C4-2B (cell line): ENCODE measurements at regions not wholly inside any gene's neighbourhood (a gene's known extent, or its start where the extent isn't known, plus 50 kb on each side); places are given as distances from the start of the nearest gene placed in this dataset.
"Not testable (repeated sequence)": the region's sequence is repeated elsewhere in the genome, so short reads cannot be mapped to it uniquely, and the experiment has no call there.

Experiments
- H3K27ac ChIP-seq: fragments of 450-650 bp; 2 replicates; pipeline ENCODE4 v1.5.1; 2017
- ZFX ChIP-seq: fragments of 450-650 bp; IDR thresholded peaks from 2 replicates; pipeline ENCODE4 v1.6.1; 2017
- TF ChIP-seq, protein P1 (sequence below): fragments of 450-650 bp; conservative IDR thresholded peaks from 2 replicates; pipeline ENCODE4 v1.5.1; 2017; ENCODE audit warnings: mild to moderate bottlenecking

DNA sequence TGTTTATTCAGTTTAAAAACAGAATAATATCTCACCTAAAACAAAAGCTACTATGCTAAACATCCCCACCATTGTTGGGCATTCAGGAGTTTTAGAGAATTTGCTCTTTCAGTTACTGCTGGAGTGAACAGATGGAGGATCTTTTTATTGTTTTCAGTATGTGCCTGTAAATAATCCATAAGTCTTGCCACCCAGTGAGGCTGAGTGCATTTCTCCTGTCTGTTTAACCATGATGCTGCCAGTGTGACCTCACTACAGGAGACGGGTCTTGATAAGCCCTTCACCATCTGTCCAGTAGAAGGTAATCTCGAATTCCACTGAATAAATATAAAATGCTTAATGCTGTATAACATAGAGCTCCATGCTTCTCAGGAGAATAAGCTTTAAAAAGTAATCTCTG lies 430.9 kb downstream of the POM121L12 start:
- no peak overlapping the region for H3K27ac ChIP-seq
- no peak for TF ChIP-seq ZFX
- TF ChIP-seq, protein P1, sequence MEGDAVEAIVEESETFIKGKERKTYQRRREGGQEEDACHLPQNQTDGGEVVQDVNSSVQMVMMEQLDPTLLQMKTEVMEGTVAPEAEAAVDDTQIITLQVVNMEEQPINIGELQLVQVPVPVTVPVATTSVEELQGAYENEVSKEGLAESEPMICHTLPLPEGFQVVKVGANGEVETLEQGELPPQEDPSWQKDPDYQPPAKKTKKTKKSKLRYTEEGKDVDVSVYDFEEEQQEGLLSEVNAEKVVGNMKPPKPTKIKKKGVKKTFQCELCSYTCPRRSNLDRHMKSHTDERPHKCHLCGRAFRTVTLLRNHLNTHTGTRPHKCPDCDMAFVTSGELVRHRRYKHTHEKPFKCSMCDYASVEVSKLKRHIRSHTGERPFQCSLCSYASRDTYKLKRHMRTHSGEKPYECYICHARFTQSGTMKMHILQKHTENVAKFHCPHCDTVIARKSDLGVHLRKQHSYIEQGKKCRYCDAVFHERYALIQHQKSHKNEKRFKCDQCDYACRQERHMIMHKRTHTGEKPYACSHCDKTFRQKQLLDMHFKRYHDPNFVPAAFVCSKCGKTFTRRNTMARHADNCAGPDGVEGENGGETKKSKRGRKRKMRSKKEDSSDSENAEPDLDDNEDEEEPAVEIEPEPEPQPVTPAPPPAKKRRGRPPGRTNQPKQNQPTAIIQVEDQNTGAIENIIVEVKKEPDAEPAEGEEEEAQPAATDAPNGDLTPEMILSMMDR, result no peak

DNA sequence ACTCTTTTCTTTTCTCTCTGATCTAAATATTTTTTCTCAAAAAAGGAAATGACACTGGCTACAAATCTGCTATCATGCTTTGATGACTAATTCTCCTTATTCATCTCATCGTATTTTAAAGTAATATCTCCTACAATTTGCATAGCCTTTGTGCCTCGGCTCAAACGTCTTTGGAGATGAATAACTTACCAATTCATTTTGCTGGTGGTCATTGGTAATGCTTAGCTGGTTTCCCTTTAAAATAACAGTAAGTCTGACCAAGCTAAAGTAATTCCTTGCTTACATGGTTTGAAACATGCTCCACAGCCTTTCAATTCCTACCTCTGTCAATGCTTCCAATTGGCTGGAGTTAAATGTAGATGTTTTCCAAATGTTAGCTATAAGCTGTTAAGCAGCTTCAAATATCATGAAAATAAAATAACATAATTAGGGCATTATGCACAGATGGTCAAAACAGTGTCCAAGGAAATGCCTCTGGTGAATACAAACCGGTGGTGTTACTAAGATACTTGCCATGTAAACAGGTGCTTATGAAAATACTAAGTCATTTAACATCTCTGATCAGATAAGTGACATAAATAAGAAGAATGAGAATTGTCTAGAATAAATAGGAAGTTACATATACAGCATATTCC lies 435.0 kb downstream of the POM121L12 start:
- TF ChIP-seq, protein P1, result no peak
- TF ChIP-seq ZFX, result no peak
- no peak overlapping the region for H3K27ac ChIP-seq

GRCh38 chr7:53473371-53473770 lies 437.9 kb downstream of the POM121L12 start:
- TF ChIP-seq ZFX, result no peak
- TF ChIP-seq, protein P1, result no peak
- H3K27ac ChIP-seq, result no peak overlapping the region

- TF ChIP-seq ZFX, result no peak
- TF ChIP-seq, protein P1, result no peak
- no peak overlapping the region for H3K27ac ChIP-seq
These were observed 440.3 kb downstream of the POM121L12 start for GRCh38 chr7:53475776-53476175.

DNA sequence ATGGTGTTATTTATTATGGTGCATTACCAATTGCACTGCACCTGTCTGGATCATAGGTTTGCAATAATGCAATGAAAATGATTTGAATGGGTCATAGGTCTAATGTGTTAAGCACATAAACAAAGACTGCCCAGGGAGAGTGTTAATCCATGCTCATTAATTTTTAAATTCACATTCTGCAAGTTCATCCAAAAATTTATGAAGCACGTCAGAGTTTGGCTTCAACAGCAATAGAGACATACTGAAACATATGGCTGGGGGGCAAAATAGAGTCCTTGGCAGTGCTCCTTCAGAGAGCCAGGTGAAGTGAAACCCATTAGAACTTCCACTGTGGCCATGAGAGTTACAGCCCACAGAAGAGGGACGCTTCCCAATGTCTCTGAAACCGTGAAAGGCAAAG lies 441.1 kb downstream of the POM121L12 start:
- TF ChIP-seq, protein P1, result no peak
- TF ChIP-seq ZFX, result no peak
- no peak overlapping the region for H3K27ac ChIP-seq

DNA sequence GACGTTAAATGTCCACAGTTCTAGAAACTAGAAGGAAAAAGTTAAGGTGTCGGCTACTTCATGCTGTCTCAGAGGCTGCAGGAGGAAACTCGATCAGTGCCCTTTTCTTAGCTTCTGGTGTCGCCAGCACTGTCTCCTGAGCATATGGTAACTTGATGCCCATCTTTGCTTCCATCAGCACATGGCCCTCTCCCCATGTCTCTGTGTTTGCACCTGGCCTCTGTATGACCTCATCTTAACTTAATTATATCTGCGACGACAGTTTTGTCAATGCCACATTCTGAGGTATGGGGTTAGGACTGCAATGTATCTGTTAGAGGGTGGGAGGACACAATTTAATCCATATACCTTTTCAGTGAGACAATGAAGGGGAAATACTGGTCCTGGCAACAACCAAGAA lies 449.9 kb downstream of the POM121L12 start:
- H3K27ac ChIP-seq, result no peak overlapping the region

GRCh38 chr7:53491051-53491450 lies 455.6 kb downstream of the POM121L12 start:
- no peak for TF ChIP-seq ZFX
- TF ChIP-seq, protein P1, result no peak
- H3K27ac ChIP-seq, result no peak overlapping the region

More for the DNA sequence above, 449.9 kb downstream of the POM121L12 start:
- TF ChIP-seq ZFX, result no peak
- TF ChIP-seq, protein P1, result no peak

GRCh38 chr7:53495181-53495580 lies 459.7 kb downstream of the POM121L12 start:
- H3K27ac ChIP-seq, result not testable (repeated sequence)
